SU-DHL-6 (cell line): ENCODE measurements at regions not wholly inside any gene's neighbourhood (a gene's known extent, or its start where the extent isn't known, plus 50 kb on each side); places are given as distances from the start of the nearest gene placed in this dataset.

Source experiments
- H2AFZ ChIP-seq: fragments of 200-600 bp; sonication (generic); 2 replicates; pipeline ENCODE4 v1.6.1; 2014; ENCODE audit warnings: low read depth, mild to moderate bottlenecking, moderate library complexity, mixed read lengths, antibody characterized with exemption, low read length; ENCODE audit not compliant: severe bottlenecking
- H3F3A ChIP-seq: fragments of 200-600 bp; shearing (Covaris generic); 2 replicates; pipeline ENCODE4 v1.6.0; 2016; ENCODE audit warnings: antibody characterized with exemption, mild to moderate bottlenecking; ENCODE audit not compliant: insufficient read depth
- H3K27ac ChIP-seq: fragments of 200-600 bp; sonication (generic); 2 replicates; pipeline ENCODE4 v1.5.1; 2016; ENCODE audit warnings: low read depth, mild to moderate bottlenecking, low read length, moderate library complexity, mixed read lengths
- H3K27me3 ChIP-seq: fragments of 200-600 bp; sonication (generic), shearing (Covaris generic); 2 replicates; pipeline ENCODE4 v1.6.0; 2014; ENCODE audit warnings: mild to moderate bottlenecking, low read length
- H3K36me3 ChIP-seq: fragments of 200-600 bp; sonication (generic); 2 replicates; pipeline ENCODE4 v1.6.1; 2014; ENCODE audit warnings: mild to moderate bottlenecking, low read length, mixed read lengths
- H3K4me2 ChIP-seq: fragments of 300-600, 200-600 bp; shearing (Covaris generic), sonication (generic); 2 replicates; pipeline ENCODE4 v1.6.0; 2014; ENCODE audit warnings: low read length, low read depth, mild to moderate bottlenecking; ENCODE audit not compliant: poor library complexity, severe bottlenecking
- H3K4me3 ChIP-seq: fragments of 200-600 bp; sonication (generic); 2 replicates; pipeline ENCODE4 v1.5.1; 2014; ENCODE audit warnings: antibody characterized with exemption, low read length, mild to moderate bottlenecking, mixed read lengths; ENCODE audit not compliant: insufficient read depth, poor library complexity, severe bottlenecking
- H3K79me2 ChIP-seq: fragments of 200-600 bp; sonication (generic); 2 replicates; pipeline ENCODE4 v1.6.1; 2014; ENCODE audit warnings: mild to moderate bottlenecking, low read length, moderate library complexity; ENCODE audit not compliant: insufficient read depth
- H3K9ac ChIP-seq: fragments of 200-600 bp; sonication (generic); 2 replicates; pipeline ENCODE4 v1.7.0; 2014; ENCODE audit warnings: mild to moderate bottlenecking, low read length
- H3K9me2 ChIP-seq: fragments of 200-600 bp; sonication (generic); replicated peaks from 2 replicates; pipeline ENCODE4 v1.6.1; 2014; ENCODE audit warnings: low read length; ENCODE audit not compliant: insufficient read depth
- H3K9me3 ChIP-seq: fragments of 200-600 bp; sonication (generic); 2 replicates; pipeline ENCODE4 v1.6.1; 2014; ENCODE audit warnings: low read length, mixed read lengths; ENCODE audit not compliant: insufficient read depth
- H4K20me1 ChIP-seq: fragments of 200-600 bp; sonication (generic); 2 replicates; pipeline ENCODE4 v1.6.1; 2014; ENCODE audit warnings: low read depth, mild to moderate bottlenecking, antibody characterized with exemption, low read length, moderate library complexity, mixed read lengths
- EZH2phosphoT487 ChIP-seq: fragments of 200-600 bp; sonication (generic), shearing (Covaris generic); conservative IDR thresholded peaks from 2 replicates; pipeline ENCODE4 v1.6.1; 2018; ENCODE audit warnings: mild to moderate bottlenecking, antibody characterized with exemption, low read length, moderate library complexity, mixed read lengths
- TF ChIP-seq, protein P1 (sequence below): fragments of 200-600 bp; sonication (generic); IDR thresholded peaks from one replicate; pipeline ENCODE4 v1.5.1; 2017; ENCODE audit warnings: antibody characterized with exemption, mild to moderate bottlenecking, low read length, moderate library complexity; ENCODE audit not compliant: insufficient read depth, poor library complexity, severe bottlenecking

GRCh38 chr5:60497706-60498500 is 202.1 kb downstream of the DEPDC1B start:
- Histone ChIP-seq H3K9ac (no peak overlapping the region), H3K27ac (no peak overlapping the region), H2AFZ (no peak overlapping the region), H3K4me3 (no peak overlapping the region), H3K36me3 (no peaks in the 10 kb centered on the region), H3K27me3 (no peaks in the 10 kb centered on the region), H4K20me1 (no peaks in the 10 kb centered on the region), H3K79me2 (no peaks in the 10 kb centered on the region), H3K4me2 (no peak overlapping the region), H3K9me3 (no peaks in the 10 kb centered on the region), H3F3A (no peaks in the 10 kb centered on the region), H3K9me2 (no peaks in the 10 kb centered on the region)
- no peak for TF ChIP-seq EZH2phosphoT487
- TF ChIP-seq, protein P1, sequence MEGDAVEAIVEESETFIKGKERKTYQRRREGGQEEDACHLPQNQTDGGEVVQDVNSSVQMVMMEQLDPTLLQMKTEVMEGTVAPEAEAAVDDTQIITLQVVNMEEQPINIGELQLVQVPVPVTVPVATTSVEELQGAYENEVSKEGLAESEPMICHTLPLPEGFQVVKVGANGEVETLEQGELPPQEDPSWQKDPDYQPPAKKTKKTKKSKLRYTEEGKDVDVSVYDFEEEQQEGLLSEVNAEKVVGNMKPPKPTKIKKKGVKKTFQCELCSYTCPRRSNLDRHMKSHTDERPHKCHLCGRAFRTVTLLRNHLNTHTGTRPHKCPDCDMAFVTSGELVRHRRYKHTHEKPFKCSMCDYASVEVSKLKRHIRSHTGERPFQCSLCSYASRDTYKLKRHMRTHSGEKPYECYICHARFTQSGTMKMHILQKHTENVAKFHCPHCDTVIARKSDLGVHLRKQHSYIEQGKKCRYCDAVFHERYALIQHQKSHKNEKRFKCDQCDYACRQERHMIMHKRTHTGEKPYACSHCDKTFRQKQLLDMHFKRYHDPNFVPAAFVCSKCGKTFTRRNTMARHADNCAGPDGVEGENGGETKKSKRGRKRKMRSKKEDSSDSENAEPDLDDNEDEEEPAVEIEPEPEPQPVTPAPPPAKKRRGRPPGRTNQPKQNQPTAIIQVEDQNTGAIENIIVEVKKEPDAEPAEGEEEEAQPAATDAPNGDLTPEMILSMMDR = no peak

DNA sequence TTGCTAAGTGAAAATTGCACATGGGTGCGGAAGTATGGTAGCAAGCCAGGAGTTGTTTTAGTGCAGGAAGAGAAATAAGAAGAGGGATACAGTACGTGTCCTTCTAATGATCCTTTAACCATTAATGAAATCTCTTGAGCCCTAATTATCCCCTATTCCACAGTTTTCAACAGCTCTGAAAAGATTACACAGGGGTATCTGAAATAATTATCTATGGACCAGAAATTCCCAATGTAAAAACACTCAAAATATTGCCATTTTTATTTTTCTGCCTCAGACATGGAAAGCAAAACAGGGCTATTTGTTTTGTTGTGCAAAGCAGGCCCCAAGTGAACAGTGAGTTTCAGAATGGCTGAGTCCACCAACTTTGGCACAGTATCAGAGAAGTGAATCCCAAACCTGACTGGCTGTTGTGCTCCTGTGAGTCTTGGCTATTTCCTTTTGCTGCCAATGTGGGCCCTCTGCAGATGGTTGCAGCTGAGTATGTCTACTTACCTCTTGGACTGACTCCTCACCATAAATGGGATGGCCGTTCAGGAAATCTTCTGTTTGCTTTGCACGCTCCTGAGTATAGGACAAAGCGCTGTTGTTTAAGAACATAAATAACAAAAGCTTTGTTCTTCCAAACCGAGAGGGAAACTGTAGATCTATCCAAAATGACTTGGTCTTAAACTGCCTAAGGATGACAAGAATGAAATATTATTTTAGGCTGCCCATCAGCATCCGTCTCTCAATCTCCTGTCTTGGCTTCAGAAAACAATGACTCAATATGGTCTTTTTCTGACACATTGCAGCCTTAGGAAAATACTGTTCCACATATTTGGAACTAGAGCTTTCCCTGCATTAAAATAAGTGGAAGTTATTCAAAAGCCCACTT is 204.1 kb downstream of the DEPDC1B start:
- Histone ChIP-seq H3K4me3 (no peak overlapping the region), H3K79me2 (no peaks in the 10 kb centered on the region), H4K20me1 (no peaks in the 10 kb centered on the region), H3K9me2 (no peaks in the 10 kb centered on the region), H3K4me2 (no peak overlapping the region), H3K9ac (no peak overlapping the region), H3K9me3 (no peaks in the 10 kb centered on the region), H2AFZ (no peak overlapping the region), H3F3A (no peaks in the 10 kb centered on the region), H3K27me3 (no peaks in the 10 kb centered on the region), H3K27ac (no peak overlapping the region), H3K36me3 (no peaks in the 10 kb centered on the region)
- TF ChIP-seq, protein P1 = no peak
- TF ChIP-seq EZH2phosphoT487 = no peak

DNA sequence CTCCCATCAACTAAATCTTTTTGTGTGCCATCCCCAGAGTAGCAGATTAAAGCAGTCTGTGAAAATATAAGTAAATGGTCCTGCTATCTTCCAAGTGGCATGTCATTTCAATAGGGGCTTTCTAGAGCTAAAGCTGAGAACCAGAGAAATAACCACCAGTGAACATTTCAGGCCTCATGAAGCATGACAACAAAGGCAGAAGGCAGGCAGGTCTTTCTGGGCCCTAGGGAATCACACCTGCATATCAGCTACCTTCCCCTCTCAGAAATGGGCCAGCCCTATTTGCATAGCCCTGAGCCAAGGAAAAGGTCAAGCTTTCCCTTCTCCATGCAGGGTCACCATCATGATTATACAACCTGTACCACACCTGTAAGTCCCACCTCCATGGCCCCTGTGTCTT is 205.3 kb downstream of the DEPDC1B start:
- H3K4me2 ChIP-seq = no peak overlapping the region
- H2AFZ ChIP-seq = no peak overlapping the region
- H3K9me2 ChIP-seq = no peaks in the 10 kb centered on the region
- no peaks in the 10 kb centered on the region for H3K36me3 ChIP-seq
- H3F3A ChIP-seq = no peaks in the 10 kb centered on the region
- H3K9ac ChIP-seq = no peak overlapping the region
- no peak overlapping the region for H3K4me3 ChIP-seq
- no peaks in the 10 kb centered on the region for H4K20me1 ChIP-seq
- TF ChIP-seq, protein P1 = no peak
- no peak for TF ChIP-seq EZH2phosphoT487
- H3K27me3 ChIP-seq = no peaks in the 10 kb centered on the region
- no peaks in the 10 kb centered on the region for H3K9me3 ChIP-seq
- no peak overlapping the region for H3K27ac ChIP-seq
- no peaks in the 10 kb centered on the region for H3K79me2 ChIP-seq
